GM19468 (cell line): ENCODE measurements at regions not wholly inside any gene's neighbourhood (a gene's known extent, or its start where the extent isn't known, plus 50 kb on each side); places are given as distances from the start of the nearest gene placed in this dataset.

Experiments
- ATAC-seq: cut with Tn5 transposase; IDR thresholded peaks from one replicate; pipeline ENCODE4 v1.9.1; 2021; ENCODE audit warnings: mild to moderate bottlenecking, moderate library complexity, moderate number of reproducible peaks; ENCODE audit not compliant: unreplicated experiment; ENCODE audit errors: extremely low read depth

DNA sequence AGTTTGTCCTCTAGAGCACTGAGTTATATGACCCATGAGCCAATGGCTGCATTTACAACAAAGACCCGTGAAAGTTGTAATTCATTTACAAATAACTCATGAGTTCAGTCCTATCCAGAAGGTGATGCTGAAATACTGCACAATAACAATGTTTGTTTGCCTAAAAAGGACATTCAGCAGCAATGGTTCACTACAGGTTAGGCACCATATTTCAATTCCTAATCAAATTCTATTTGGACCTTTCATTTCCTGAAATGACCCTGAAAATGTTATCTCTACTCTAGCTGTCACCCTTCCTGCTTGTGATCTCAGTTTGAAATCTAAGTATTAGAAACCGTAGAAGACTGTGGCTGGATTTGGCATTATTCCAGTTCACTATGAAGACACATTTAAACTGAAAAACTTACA is 191.2 kb upstream of the SAMSN1 start:
- ATAC-seq: no peak

DNA sequence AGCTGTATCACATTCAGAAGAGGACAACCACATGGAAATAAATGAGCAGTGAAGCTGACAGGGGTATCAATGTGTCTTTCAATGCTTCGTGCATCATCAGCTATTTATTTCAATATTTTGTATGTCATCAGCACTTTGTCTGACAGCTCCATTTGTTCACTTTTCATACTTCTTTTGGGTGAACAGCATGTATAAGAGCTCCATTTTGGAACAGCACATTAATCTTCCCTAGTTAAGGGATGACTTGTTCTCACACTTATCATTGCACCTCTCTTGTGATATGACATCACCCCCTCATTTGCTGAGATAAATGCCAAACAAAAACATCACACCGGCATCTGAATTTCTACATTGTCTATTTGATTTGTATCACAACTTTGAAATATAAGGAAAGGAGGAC is 190.6 kb upstream of the SAMSN1 start:
- ATAC-seq: no peak

- no peak for ATAC-seq
Observed at GRCh38 chr21:14736162-14736561, 190.0 kb upstream of the SAMSN1 start.

DNA sequence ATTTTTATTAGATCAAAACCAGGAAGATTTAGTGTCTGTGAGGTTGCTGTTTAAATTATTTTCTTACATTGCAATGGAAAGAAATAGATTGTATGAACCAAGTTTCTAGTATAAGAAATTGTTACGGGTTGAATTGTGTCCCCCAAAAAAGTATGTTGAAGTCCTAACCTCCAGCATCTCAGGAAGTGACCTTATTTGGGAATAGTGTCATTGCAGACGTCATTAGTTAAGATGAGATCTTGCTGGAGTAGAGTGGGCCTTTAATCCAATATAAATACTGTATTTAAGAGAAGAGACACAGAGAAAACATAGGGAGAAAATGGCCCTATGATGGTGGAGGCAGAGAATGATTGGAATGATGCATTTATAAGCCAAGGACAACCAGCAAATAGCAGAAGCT is 188.7 kb upstream of the SAMSN1 start:
- ATAC-seq: no peak

GRCh38 chr21:14734191-14734590 is 188.1 kb upstream of the SAMSN1 start:
- no peak for ATAC-seq

DNA sequence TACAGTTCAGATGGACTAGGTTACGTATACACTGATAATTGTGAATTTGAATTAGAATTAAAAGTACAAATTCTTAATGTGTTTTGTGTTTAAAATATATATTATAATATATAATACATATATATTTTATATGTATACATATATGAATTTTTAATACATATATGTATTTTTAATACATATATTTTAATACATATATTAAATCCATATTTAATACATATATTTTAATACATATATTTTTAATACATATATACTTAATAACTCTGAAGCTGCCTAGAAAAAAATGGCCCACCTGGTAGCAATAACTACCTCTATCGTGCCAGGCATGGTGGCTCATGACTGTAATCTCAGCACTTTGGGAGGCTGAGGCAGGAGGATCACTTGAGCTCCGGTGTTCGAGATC is 179.1 kb upstream of the SAMSN1 start:
- no peak for ATAC-seq

GRCh38 chr21:14722841-14723483 is 176.8 kb upstream of the SAMSN1 start:
- ATAC-seq: no peak

- no peak for ATAC-seq
Observed at GRCh38 chr21:14720237-14720636, 174.1 kb upstream of the SAMSN1 start.

- no peak for ATAC-seq
Observed at GRCh38 chr21:14718951-14719350, 172.8 kb upstream of the SAMSN1 start.

DNA sequence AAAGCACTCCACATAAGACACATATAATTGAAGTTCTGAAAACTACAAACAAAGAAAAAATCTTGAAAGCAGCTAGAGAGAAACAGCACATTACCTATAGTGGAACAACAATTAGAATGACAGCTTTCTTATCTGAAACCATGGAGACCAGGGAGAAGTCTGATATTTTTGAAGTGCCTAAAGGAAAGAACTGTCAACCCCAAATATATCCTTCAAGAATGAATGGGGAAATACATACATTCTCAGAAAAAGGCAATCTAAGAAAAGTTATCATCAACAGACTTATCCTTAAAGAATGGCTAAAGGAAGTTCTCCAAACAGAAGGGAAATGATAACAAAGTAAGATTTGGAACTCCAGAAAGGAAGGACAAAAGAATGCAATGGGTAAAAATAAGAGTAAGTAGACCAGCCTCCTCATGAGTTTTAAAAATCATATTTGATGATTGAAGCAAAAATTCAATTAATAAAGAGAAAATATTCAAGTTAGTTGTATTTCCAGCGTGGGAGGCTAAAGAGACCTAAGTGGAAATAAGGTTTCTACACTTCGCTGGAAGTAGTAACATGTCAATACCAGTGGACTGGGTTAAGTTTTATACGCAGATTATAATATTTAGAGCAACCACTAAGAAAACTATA is 170.8 kb upstream of the SAMSN1 start:
- no peak for ATAC-seq

DNA sequence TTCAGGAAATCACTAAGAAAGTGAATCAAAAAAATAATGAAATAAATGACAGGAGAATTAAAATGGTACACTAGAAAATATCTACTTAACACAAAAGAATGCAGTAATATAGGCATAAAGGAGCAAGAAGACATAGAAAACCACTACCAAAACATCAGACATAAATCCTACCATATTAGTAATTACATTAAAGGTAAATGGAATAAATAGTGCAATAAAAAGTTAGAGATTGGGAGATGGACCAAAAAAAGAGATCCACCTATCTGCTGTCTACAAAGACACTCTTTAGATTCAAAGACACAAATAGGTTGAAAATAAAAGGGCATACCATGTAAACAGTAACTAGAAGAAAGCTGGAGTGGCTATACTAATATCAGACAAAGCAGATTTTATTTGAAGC is 167.0 kb upstream of the SAMSN1 start:
- no peak for ATAC-seq

- no peak for ATAC-seq
Observed at GRCh38 chr21:14712121-14712715, 166.1 kb upstream of the SAMSN1 start.

GRCh38 chr21:14711287-14711686 is 165.2 kb upstream of the SAMSN1 start:
- ATAC-seq: no peak

DNA sequence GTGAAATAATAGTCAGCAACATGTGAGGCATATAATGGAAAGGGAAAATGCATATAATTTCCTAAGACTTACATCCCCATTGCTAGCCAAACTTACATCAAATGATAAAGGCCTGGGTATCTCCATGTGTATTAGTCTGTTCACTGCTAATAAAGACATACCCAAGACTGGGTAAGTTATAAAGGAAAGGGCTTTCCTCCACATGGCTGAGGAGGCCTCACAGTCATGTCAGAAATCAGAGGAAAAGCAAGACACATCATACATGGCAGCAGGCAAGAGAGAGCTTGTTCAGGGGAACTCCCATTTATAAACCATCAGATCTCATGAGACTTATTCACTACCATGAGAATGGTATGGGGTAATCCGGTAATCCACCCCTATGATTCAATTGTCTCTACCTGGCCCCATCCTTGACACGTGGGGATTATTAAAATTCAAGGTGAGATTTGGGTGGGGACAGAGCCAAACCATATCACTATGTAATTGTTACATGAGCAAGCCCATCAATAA is 161.5 kb upstream of the SAMSN1 start:
- ATAC-seq: no peak

GRCh38 chr21:14706712-14707510 is 160.8 kb upstream of the SAMSN1 start:
- no peak for ATAC-seq

- no peak for ATAC-seq
Observed at GRCh38 chr21:14699433-14700407, 153.6 kb upstream of the SAMSN1 start.

- no peak for ATAC-seq
Observed at GRCh38 chr21:14697769-14698168, 151.7 kb upstream of the SAMSN1 start.

GRCh38 chr21:14694817-14695216 is 148.7 kb upstream of the SAMSN1 start:
- no peak for ATAC-seq

DNA sequence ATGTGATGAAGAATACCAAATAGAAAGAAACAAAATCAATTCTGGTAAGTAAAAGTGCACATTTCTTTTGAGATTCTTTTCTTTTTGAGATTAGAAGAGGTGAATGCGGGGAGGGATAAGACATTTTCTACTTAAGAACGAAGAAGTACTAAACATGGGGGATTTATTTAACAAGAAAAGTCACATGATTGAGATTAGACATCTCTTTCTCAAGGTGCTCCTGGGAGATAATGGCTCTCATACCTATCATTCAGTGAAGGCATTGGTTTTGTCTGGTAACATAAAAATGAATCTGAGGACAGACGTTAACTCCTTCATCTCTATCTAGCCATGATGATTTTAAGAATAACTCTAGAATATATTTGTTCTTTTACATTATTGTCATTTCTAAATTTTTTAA is 147.9 kb upstream of the SAMSN1 start:
- no peak for ATAC-seq

GRCh38 chr21:14691914-14692313 is 145.8 kb upstream of the SAMSN1 start:
- ATAC-seq: no peak
